Left ventricle myocardium inferior (tissue), 1 donor: ENCODE measurements at regions not wholly inside any gene's neighbourhood (a gene's known extent, or its start where the extent isn't known, plus 50 kb on each side); places are given as distances from the start of the nearest gene placed in this dataset.

Experiments used
- DNase-seq: peaks from one replicate; pipeline ENCODE4 v3.0.0-alpha.2; 2020
- H3K27ac ChIP-seq: fragments of 200-600 bp; replicated peaks from 2 replicates; pipeline ENCODE4 v1.8.0; 2021
- H3K27me3 ChIP-seq: fragments of 200-600 bp; 2 replicates; pipeline ENCODE4 v1.8.0; 2021; ENCODE audit warnings: low read depth
- H3K36me3 ChIP-seq: fragments of 200-600 bp; 2 replicates; pipeline ENCODE4 v1.8.0; 2021
- H3K4me1 ChIP-seq: fragments of 200-600 bp; 2 replicates; pipeline ENCODE4 v1.8.0; 2021
- H3K4me3 ChIP-seq: fragments of 200-600 bp; 2 replicates; pipeline ENCODE4 v1.8.0; 2021; ENCODE audit warnings: mild to moderate bottlenecking, moderate library complexity
- H3K9me3 ChIP-seq: fragments of 200-600 bp; replicated peaks from 2 replicates; pipeline ENCODE4 v1.8.0; 2021
- CTCF ChIP-seq: fragments of 200-600 bp; IDR thresholded peaks from 2 replicates; pipeline ENCODE4 v1.8.0; 2021; ENCODE audit warnings: antibody characterized with exemption, mild to moderate bottlenecking, borderline replicate concordance
- intact Hi-C: fragments of 100-400 bp; cut with micrococcal nuclease; formaldehyde crosslinking; loops from one replicate; pipeline ENCODE4 v1.11.0; 2022
- donor health status: DM: no; HTN: yes; CAD: no; lungs with severe emphysema.

- intact Hi-C loops: no loop called here
- H3K27me3 ChIP-seq: no peaks in the 10 kb centered on the region
- H3K4me1 ChIP-seq: peaks cover 33% of the 10 kb centered on the region
- no peak for DNase-seq
- no peaks in the 10 kb centered on the region for H3K9me3 ChIP-seq
- H3K36me3 ChIP-seq: no peaks in the 10 kb centered on the region
- H3K27ac ChIP-seq: no peak overlapping the region
- no peak for TF ChIP-seq CTCF
- H3K4me3 ChIP-seq: no peak overlapping the region
Measured at GRCh38 chr16:85319984-85320440, 207.7 kb upstream of the CIBAR2 start.

- intact Hi-C loops: no loop called here
Measured at GRCh38 chr16:85320677-85321385, 208.6 kb upstream of the CIBAR2 start.

GRCh38 chr16:85321509-85322271, 209.4 kb upstream of the CIBAR2 start:
- H3K9me3 ChIP-seq: no peaks in the 10 kb centered on the region
- intact Hi-C loops: no loop called here

More at GRCh38 chr16:85320677-85321385, 208.6 kb upstream of the CIBAR2 start:
- DNase-seq: no peak
- Histone ChIP-seq H3K9me3 (no peaks in the 10 kb centered on the region), H3K36me3 (no peaks in the 10 kb centered on the region), H3K4me1 (peaks cover 33% of the 10 kb centered on the region), H3K27me3 (no peaks in the 10 kb centered on the region), H3K27ac (peak overlapping the region; percentile 88), H3K4me3 (no peak overlapping the region)
- no peak for TF ChIP-seq CTCF

GRCh38 chr16:85323230-85323960, 211.1 kb upstream of the CIBAR2 start:
- TF ChIP-seq CTCF: no peak
- no peaks in the 10 kb centered on the region for H3K36me3 ChIP-seq

More at GRCh38 chr16:85321509-85322271, 209.4 kb upstream of the CIBAR2 start:
- Histone ChIP-seq H3K27ac (peak overlapping the region; percentile 88), H3K27me3 (no peaks in the 10 kb centered on the region), H3K4me1 (peaks cover 33% of the 10 kb centered on the region), H3K36me3 (no peaks in the 10 kb centered on the region), H3K4me3 (peak overlapping the region; percentile 34)
- no peak for TF ChIP-seq CTCF
- peak; percentile 96 for DNase-seq

GRCh38 chr16:85323961-85324253, 211.6 kb upstream of the CIBAR2 start:
- Histone ChIP-seq H3K9me3 (no peaks in the 10 kb centered on the region), H3K27me3 (no peaks in the 10 kb centered on the region), H3K27ac (no peak overlapping the region), H3K4me1 (peaks cover 44% of the 10 kb centered on the region), H3K4me3 (no peak overlapping the region), H3K36me3 (no peaks in the 10 kb centered on the region)
- TF ChIP-seq CTCF: no peak
- no peak for DNase-seq
- intact Hi-C loops: no loop called here

More at GRCh38 chr16:85323230-85323960, 211.1 kb upstream of the CIBAR2 start:
- Histone ChIP-seq H3K27ac (peak overlapping the region; percentile 88), H3K4me3 (no peak overlapping the region), H3K27me3 (no peaks in the 10 kb centered on the region), H3K9me3 (no peaks in the 10 kb centered on the region), H3K4me1 (peaks cover 39% of the 10 kb centered on the region)
- no peak for DNase-seq
- intact Hi-C loops: no loop called here
